ENCODE measurements at regions not wholly inside any gene's neighbourhood (a gene's known extent, or its start where the extent isn't known, plus 50 kb on each side); places are given as distances from the start of the nearest gene placed in this dataset.
A peak's percentile ranks its signal among the peaks of the same experiment; 100 is the strongest.

GRCh38 chr5:159438092-159438491 lies 107.8 kb upstream of the IL12B start:
- DNase-seq, result no peak
- no peak for TF ChIP-seq POLR2A (IDR thresholded peaks at IDR 0.05; ENCODE audit: low read length)
- TF ChIP-seq GATA1 (IDR thresholded peaks at IDR 0.05; ENCODE audit: low read depth, low read length), result no peak

- no peak for DNase-seq
- TF ChIP-seq GATA1 (IDR thresholded peaks at IDR 0.05; ENCODE audit: low read depth, low read length) (no peak), POLR2A (IDR thresholded peaks at IDR 0.05; ENCODE audit: low read length) (no peak)
Observed at GRCh38 chr5:159439002-159439401, 108.7 kb upstream of the IL12B start.

GRCh38 chr5:159440235-159440634 lies 109.9 kb upstream of the IL12B start:
- DNase-seq, result no peak
- TF ChIP-seq POLR2A (IDR thresholded peaks at IDR 0.05; ENCODE audit: low read length), result no peak
- no peak for TF ChIP-seq GATA1 (IDR thresholded peaks at IDR 0.05; ENCODE audit: low read depth, low read length)

- no peak for DNase-seq
- TF ChIP-seq GATA1 (IDR thresholded peaks at IDR 0.05; ENCODE audit: low read depth, low read length) (no peak), POLR2A (IDR thresholded peaks at IDR 0.05; ENCODE audit: low read length) (no peak)
Observed at GRCh38 chr5:159440968-159441367, 110.7 kb upstream of the IL12B start.

DNA sequence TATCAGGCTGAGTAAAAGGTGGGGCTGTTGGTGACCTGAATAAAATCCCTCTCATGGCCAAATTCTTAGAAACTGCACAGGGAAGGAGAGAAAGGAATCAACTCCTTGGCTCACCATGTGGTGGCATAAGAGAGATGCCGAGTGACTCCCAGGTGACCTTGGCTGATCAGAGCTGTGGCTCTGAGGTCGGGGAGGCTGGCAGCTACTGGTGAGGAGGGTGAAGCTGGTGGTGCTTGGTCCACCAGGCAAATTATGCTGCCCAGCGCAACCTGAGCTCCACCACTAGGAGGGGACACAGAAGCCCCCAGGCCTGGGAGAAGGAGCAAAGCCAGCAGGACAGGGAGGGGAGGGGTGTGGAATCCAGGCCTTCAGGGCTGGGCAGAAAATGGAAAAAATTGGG lies 111.2 kb upstream of the IL12B start:
- no peak for DNase-seq
- TF ChIP-seq GATA1 (IDR thresholded peaks at IDR 0.05; ENCODE audit: low read depth, low read length), result no peak
- TF ChIP-seq POLR2A (IDR thresholded peaks at IDR 0.05; ENCODE audit: low read length), result no peak

GRCh38 chr5:159442206-159442850 lies 112.0 kb upstream of the IL12B start:
- DNase-seq, result no peak
- no peak for TF ChIP-seq POLR2A (IDR thresholded peaks at IDR 0.05; ENCODE audit: low read length)
- no peak for TF ChIP-seq GATA1 (IDR thresholded peaks at IDR 0.05; ENCODE audit: low read depth, low read length)

DNA sequence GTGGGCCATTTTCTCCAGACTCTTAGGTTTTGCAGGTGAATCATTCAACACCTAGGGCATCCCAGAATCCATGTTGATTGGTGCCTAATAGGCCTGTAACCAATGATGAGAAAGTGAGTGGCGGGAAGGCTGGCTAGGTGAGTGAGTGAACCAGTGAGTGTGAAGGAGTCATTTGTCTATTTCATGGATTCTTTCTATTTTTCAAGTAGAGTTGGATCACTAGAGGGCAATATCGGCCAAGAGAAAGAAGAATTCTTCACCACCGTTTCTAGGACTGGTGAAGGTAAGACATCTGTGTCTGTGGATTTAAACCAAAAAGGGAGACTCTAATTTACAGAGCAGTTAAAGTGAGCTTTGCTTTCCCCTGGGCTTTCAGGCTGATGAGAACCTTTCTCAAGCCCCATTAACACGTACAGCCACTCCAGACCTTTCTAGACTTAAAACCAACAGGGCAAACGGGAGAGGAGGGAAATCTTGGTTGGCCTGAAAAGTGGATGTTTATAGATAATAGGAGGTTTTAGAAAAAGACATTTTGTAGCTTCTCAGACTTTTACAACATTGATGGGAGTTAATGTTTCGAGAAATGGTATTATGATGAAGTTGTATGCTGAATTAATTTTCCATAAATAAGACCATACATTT lies 114.3 kb upstream of the IL12B start:
- peak in 1 of 2 experiments; percentile 34 for DNase-seq
- TF ChIP-seq GATA1 (IDR thresholded peaks at IDR 0.05; ENCODE audit: low read depth, low read length) (no peak), POLR2A (IDR thresholded peaks at IDR 0.05; ENCODE audit: low read length) (no peak)

DNA sequence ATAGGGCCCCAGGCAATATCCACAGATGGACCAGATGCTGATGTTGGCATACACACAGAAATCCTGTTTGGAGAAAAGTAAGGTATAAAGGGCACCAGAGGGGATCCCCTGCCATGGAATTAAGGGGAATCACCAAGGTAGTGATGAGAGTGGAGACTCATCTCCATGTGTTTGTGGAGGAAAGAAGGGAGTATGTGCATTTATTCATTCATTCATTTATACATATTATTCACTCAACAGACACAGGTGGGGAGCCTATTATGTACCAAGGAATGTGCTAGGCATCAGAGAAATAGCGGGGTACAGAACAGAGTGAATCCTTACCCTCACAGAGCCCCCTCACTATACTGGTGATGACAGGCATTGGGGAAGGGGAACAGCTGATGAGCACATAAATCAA lies 116.8 kb upstream of the IL12B start:
- DNase-seq, result no peak
- TF ChIP-seq POLR2A (IDR thresholded peaks at IDR 0.05; ENCODE audit: low read length) (no peak), GATA1 (IDR thresholded peaks at IDR 0.05; ENCODE audit: low read depth, low read length) (no peak)

- no peak for DNase-seq
- TF ChIP-seq GATA1 (IDR thresholded peaks at IDR 0.05; ENCODE audit: low read depth, low read length) (no peak), POLR2A (IDR thresholded peaks at IDR 0.05; ENCODE audit: low read length) (no peak)
Observed at GRCh38 chr5:159448841-159449407, 118.6 kb upstream of the IL12B start.

DNA sequence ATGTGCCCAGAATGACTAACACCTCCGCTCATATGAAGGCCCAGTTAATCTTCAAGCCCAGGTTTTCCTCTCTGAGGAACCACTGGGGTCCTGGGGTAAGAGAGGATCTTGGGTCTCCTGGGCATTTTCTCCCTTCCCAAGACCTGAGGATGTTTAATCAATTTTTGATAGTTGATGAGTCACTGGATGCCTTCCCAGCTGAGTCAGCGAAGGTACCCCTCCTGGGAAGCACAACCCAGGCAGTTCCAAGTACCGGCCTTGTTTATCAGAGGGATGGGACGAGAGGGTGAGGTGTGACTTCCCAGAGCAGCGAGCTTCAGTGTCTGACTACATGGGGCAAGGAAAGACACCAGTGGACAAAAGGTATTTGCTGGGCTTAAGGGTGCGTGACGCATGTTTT lies 119.6 kb upstream of the IL12B start:
- DNase-seq, result no peak
- no peak for TF ChIP-seq GATA1 (IDR thresholded peaks at IDR 0.05; ENCODE audit: low read depth, low read length)
- TF ChIP-seq POLR2A (IDR thresholded peaks at IDR 0.05; ENCODE audit: low read length), result no peak

DNA sequence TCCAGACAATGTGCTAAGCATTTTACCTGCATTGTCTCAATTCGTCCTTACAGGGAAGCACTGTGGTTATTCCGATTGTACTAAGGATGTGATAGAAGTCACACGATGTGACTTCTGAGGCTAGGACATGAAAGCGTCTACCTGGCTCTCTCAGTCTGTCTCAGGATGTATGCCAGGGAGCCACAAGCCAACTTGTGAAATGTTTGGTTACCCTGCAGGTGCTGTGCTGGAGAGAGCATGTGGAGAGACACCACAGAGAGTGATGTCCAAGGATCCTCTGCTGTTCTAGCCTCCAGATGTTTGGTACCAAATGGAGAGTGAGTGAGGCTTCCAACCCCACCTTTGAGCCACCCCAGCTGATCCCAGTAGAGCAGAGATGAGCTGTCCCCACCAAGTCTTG lies 120.1 kb upstream of the IL12B start:
- TF ChIP-seq POLR2A (IDR thresholded peaks at IDR 0.05; ENCODE audit: low read length) (no peak), GATA1 (IDR thresholded peaks at IDR 0.05; ENCODE audit: low read depth, low read length) (no peak)
- DNase-seq, result no peak

DNA sequence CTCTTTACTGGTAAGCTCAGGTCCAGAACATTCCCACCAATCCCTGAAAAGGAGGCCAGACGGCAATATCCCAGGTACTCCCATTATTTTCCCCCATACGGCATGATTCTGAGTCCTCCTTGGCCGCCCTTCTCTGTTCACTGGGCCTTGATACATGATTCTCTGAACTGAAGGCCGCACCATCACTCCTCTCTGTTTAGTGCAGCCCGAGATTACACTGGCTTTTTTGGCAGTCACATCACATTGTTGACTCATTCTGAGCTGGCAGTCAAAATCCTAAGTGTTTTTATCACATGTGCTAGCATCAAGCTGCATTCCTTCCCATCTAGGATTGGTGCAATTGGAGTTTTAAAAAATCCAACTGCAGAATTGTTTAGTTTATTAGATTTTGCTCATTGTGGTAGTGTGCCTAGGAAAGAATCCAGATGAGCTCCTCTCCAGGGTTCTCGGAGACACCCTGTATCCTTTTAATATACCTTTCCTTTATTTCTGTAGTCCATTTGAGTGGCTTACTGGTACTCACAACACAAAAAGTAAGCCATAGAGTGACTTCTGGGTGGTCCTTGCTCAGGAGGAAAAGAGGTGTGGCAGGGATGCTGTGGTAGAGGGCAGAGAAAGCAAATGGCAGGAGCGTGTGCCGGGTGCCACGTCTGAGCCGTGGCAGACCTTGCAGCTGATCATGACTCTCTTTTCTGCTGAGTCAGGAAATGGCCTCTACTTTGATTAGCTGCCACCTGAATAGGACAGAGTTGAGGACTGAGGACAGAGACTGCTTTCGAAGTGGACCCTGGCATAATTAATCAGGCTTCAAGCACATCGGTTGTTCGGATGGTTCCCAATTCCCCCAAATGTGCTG lies 121.1 kb upstream of the IL12B start:
- no peak for TF ChIP-seq POLR2A (IDR thresholded peaks at IDR 0.05; ENCODE audit: low read length)
- TF ChIP-seq GATA1 (IDR thresholded peaks at IDR 0.05; ENCODE audit: low read depth, low read length), result no peak
- peak; percentile 4 to 45 for DNase-seq

DNA sequence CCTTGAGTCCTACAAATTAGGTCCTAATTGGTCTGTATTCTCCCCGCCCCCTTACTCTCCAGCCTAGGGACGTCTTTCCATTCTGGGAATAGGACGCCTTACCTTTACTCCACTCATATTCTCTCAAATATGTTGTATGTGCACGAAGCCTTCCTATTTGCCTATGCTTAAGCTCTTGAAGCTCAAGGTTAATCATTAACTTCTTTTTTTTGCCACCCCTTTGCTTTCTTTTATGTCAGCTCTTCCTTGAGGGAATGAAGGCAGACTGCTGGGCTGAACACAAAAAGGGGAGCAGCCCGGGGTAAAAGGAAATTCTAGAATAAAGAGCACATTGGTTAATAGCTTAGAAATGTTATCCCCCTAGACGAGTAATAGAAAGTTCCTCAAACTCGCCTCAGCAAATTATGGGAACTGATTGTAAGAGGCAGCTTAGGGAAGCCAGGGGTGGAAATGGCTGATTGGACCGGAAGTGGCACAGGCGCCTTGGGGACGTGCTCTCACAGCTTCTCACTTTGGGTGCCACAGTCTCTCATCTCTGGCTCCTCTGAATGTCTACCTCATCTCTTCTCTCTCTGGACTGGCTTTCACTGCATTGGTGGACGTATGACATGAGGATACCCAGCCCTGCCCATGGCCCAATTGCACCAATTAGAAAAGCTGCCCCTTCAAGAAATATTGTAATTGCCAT lies 122.3 kb upstream of the IL12B start:
- DNase-seq, result no peak
- no peak for TF ChIP-seq POLR2A (IDR thresholded peaks at IDR 0.05; ENCODE audit: low read length)
- no peak for TF ChIP-seq GATA1 (IDR thresholded peaks at IDR 0.05; ENCODE audit: low read depth, low read length)

- TF ChIP-seq GATA1 (IDR thresholded peaks at IDR 0.05; ENCODE audit: low read depth, low read length), result no peak
- no peak for TF ChIP-seq POLR2A (IDR thresholded peaks at IDR 0.05; ENCODE audit: low read length)
- DNase-seq, result no peak
Observed at GRCh38 chr5:159453209-159453608, 122.9 kb upstream of the IL12B start.
